Lung microvascular endothelial cell (primary cell): ENCODE measurements at regions not wholly inside any gene's neighbourhood (a gene's known extent, or its start where the extent isn't known, plus 50 kb on each side); places are given as distances from the start of the nearest gene placed in this dataset.
A peak's percentile ranks its signal among the peaks of the same experiment; 100 is the strongest.
"Not testable (repeated sequence)": the region's sequence is repeated elsewhere in the genome, so short reads cannot be mapped to it uniquely, and the experiment has no call there.

Experiments used
- DNase-seq, 2 donors: peaks; one replicate each; pipeline versions ENCODE4 v3.0.0 to v3.0.0-alpha.2; 2010; ENCODE audit warnings: low read depth in 2 of 2

- peak in 1 of 2 donors; percentile 15 for DNase-seq
Observed at GRCh38 chr5:51652980-51653379, 269.7 kb downstream of the ISL1 start.

GRCh38 chr5:51657340-51658240 lies 274.3 kb downstream of the ISL1 start:
- DNase-seq = peak in 1 of 2 donors; percentile 73

- no peak for DNase-seq
Observed at GRCh38 chr5:51661646-51662265, 278.5 kb downstream of the ISL1 start.

GRCh38 chr5:51664491-51665250 lies 281.4 kb downstream of the ISL1 start:
- no peak for DNase-seq

- DNase-seq = no peak
Observed at GRCh38 chr5:51665251-51665593, 282.0 kb downstream of the ISL1 start.

GRCh38 chr5:51669095-51669494 lies 285.8 kb downstream of the ISL1 start:
- peak in 1 of 2 donors; percentile 16 for DNase-seq

- no peak for DNase-seq
Observed at GRCh38 chr5:51678330-51678729, 295.1 kb downstream of the ISL1 start.

- no peak for DNase-seq
Observed at GRCh38 chr5:51679286-51679685, 296.0 kb downstream of the ISL1 start.

GRCh38 chr5:51684794-51685355 lies 301.6 kb downstream of the ISL1 start:
- DNase-seq = peak in 1 of 2 donors; percentile 34

- DNase-seq = no peak
Observed at GRCh38 chr5:51685419-51685818, 302.2 kb downstream of the ISL1 start.

- DNase-seq = no peak
Observed at GRCh38 chr5:51686622-51687021, 303.4 kb downstream of the ISL1 start.

- DNase-seq = no peak
Observed at GRCh38 chr5:51691538-51692079, 308.4 kb downstream of the ISL1 start.

- no peak for DNase-seq
Observed at GRCh38 chr5:51694826-51695225, 311.6 kb downstream of the ISL1 start.

GRCh38 chr5:51696122-51696521 lies 312.9 kb downstream of the ISL1 start:
- DNase-seq = no peak

- DNase-seq = not testable (repeated sequence)
Observed at GRCh38 chr5:51702046-51702445, 318.8 kb downstream of the ISL1 start.

- no peak for DNase-seq
Observed at GRCh38 chr5:51712201-51712600, 329.0 kb downstream of the ISL1 start.

GRCh38 chr5:51715445-51715844 lies 332.2 kb downstream of the ISL1 start:
- not testable (repeated sequence) for DNase-seq

- DNase-seq = peak; percentile 0 to 2
Observed at GRCh38 chr5:51731421-51732029, 348.3 kb downstream of the ISL1 start.

GRCh38 chr5:51732304-51732703 lies 349.1 kb downstream of the ISL1 start:
- no peak for DNase-seq

- no peak for DNase-seq
Observed at GRCh38 chr5:51734677-51735076, 351.4 kb downstream of the ISL1 start.

GRCh38 chr5:51746023-51746422 lies 362.8 kb downstream of the ISL1 start:
- no peak for DNase-seq
